Stimulated activated CD4-positive, alpha-beta T cell treated with anti-CD3 and anti-CD28 coated beads, Interleukin-4, amount 100 ng/mL, for 1 hour (primary cell): ENCODE measurements at regions not wholly inside any gene's neighbourhood (a gene's known extent, or its start where the extent isn't known, plus 50 kb on each side); places are given as distances from the start of the nearest gene placed in this dataset.
"Not testable (repeated sequence)": the region's sequence is repeated elsewhere in the genome, so short reads cannot be mapped to it uniquely, and the experiment has no call there.

Experiments used
- DNase-seq: peaks from one replicate; pipeline ENCODE4 v3.0.0-alpha.2; 2020

- no peak for DNase-seq
Observed at GRCh38 chr6:882084-882598, 189.2 kb upstream of the EXOC2 start.

- no peak for DNase-seq
Observed at GRCh38 chr6:878179-878578, 185.2 kb upstream of the EXOC2 start.

GRCh38 chr6:875012-875411, 182.1 kb upstream of the EXOC2 start:
- DNase-seq, result no peak

- DNase-seq, result no peak
Observed at GRCh38 chr6:872570-873125, 179.7 kb upstream of the EXOC2 start.

GRCh38 chr6:871503-871902, 178.6 kb upstream of the EXOC2 start:
- DNase-seq, result no peak

GRCh38 chr6:870096-870495, 177.2 kb upstream of the EXOC2 start:
- no peak for DNase-seq

- DNase-seq, result no peak
Observed at GRCh38 chr6:868201-868600, 175.3 kb upstream of the EXOC2 start.

GRCh38 chr6:867378-867777, 174.4 kb upstream of the EXOC2 start:
- no peak for DNase-seq

- no peak for DNase-seq
Observed at GRCh38 chr6:866316-866715, 173.4 kb upstream of the EXOC2 start.

- DNase-seq, result no peak
Observed at GRCh38 chr6:865846-866245, 172.9 kb upstream of the EXOC2 start.

- DNase-seq, result no peak
Observed at GRCh38 chr6:863831-864230, 170.9 kb upstream of the EXOC2 start.

GRCh38 chr6:863127-863526, 170.2 kb upstream of the EXOC2 start:
- not testable (repeated sequence) for DNase-seq

GRCh38 chr6:859936-860335, 167.0 kb upstream of the EXOC2 start:
- no peak for DNase-seq

GRCh38 chr6:854406-855118, 161.6 kb upstream of the EXOC2 start:
- no peak for DNase-seq

GRCh38 chr6:852216-852615, 159.3 kb upstream of the EXOC2 start:
- DNase-seq, result not testable (repeated sequence)

- no peak for DNase-seq
Observed at GRCh38 chr6:849075-849506, 156.2 kb upstream of the EXOC2 start.

- no peak for DNase-seq
Observed at GRCh38 chr6:845566-845965, 152.6 kb upstream of the EXOC2 start.

GRCh38 chr6:845101-845500, 152.2 kb upstream of the EXOC2 start:
- no peak for DNase-seq

- DNase-seq, result no peak
Observed at GRCh38 chr6:842141-842540, 149.2 kb upstream of the EXOC2 start.

- no peak for DNase-seq
Observed at GRCh38 chr6:841569-841968, 148.6 kb upstream of the EXOC2 start.

GRCh38 chr6:839201-839600, 146.3 kb upstream of the EXOC2 start:
- DNase-seq, result no peak

GRCh38 chr6:837380-837779, 144.4 kb upstream of the EXOC2 start:
- no peak for DNase-seq

GRCh38 chr6:836276-836853, 143.4 kb upstream of the EXOC2 start:
- DNase-seq, result no peak

- no peak for DNase-seq
Observed at GRCh38 chr6:835476-836160, 142.7 kb upstream of the EXOC2 start.
